HCT116 (cell line): ENCODE measurements at regions not wholly inside any gene's neighbourhood (a gene's known extent, or its start where the extent isn't known, plus 50 kb on each side); places are given as distances from the start of the nearest gene placed in this dataset.
"Not testable (repeated sequence)": the region's sequence is repeated elsewhere in the genome, so short reads cannot be mapped to it uniquely, and the experiment has no call there.

Experiments
- ATAC-seq: fragments of 200-7000 bp; cut with Tn5 transposase; 2 replicates; pipeline ENCODE4 v1.9.1; 2020; ENCODE audit warnings: mild to moderate bottlenecking, moderate library complexity
- BruUV-seq: library from RNA; stranded (reverse); fragments of 400-500 nt; replicated peaks from 2 replicates; lab custom pipeline; 2021; lab: Mats Ljungman, UMichigan
- CTCF ChIA-PET: fragments of 300-600 bp; sonication (Branson Sonifier 250); formaldehyde crosslinking; loops from one replicate; lab custom pipeline; 2021; ENCODE audit warnings: antibody characterized with exemption; lab: Charles Lee
- POLR2A ChIA-PET: fragments of 300-600, 350-600 bp; sonication (Branson Sonifier 250); formaldehyde crosslinking; loops from one replicate; lab custom pipeline; 2021; ENCODE audit warnings: antibody characterized with exemption; lab: Charles Lee
- RAD21 ChIA-PET, 2 experiments: fragments of 300-600 bp; sonication (Branson Sonifier 250); formaldehyde crosslinking; loops; one replicate each; lab custom pipeline; 2023; ENCODE audit warnings: low total read pairs in 2 of 2; ENCODE audit not compliant: uncharacterized antibody in 2 of 2, unreplicated experiment in 2 of 2, low non-redundant PET in 1 of 2; lab: Charles Lee
- DNase-seq: peaks from one replicate; pipeline ENCODE4 v3.0.0-alpha.2; 2010; ENCODE audit warnings: low read depth, low spot score
- H2AFZ ChIP-seq: fragments of 200-600 bp; shearing (Covaris generic), sonication (generic); 2 replicates; pipeline ENCODE4 v1.6.1; 2017; ENCODE audit warnings: low read depth, mixed run types, mixed read lengths, antibody characterized with exemption, low read length; ENCODE audit not compliant: poor library complexity, severe bottlenecking
- H3K27ac ChIP-seq: 2 replicates; pipeline ENCODE4 v1.5.1; 2012; ENCODE audit warnings: low read depth, low read length
- H3K27me3 ChIP-seq: fragments of 200-600 bp; sonication (generic); 2 replicates; pipeline ENCODE4 v1.6.1; 2016; ENCODE audit warnings: mixed run types, low read length, mixed read lengths; ENCODE audit not compliant: insufficient read depth
- H3K36me3 ChIP-seq, 2 experiments: fragments of 200-500 bp in 1 of 2; fragments of 200-600 bp in 1 of 2; sonication (Bioruptor generic) in 1 of 2; sonication (generic) in 1 of 2; 2 replicates each; pipeline versions ENCODE4 v1.5.1 to v1.6.1; 2014 to 2016; ENCODE audit warnings: low read length in 2 of 2, inconsistent platforms in 1 of 2, mixed read lengths in 1 of 2, mixed run types in 1 of 2; ENCODE audit not compliant: insufficient read depth in 2 of 2, control insufficient read depth in 1 of 2
- H3K4me1 ChIP-seq, 2 experiments: fragments of 200-600 bp in 1 of 2; sonication (generic) in 1 of 2; 2 replicates each; pipeline versions ENCODE4 v1.5.1 to v1.6.1; 2012 to 2017; ENCODE audit warnings: low read length in 2 of 2, inconsistent platforms in 1 of 2, mild to moderate bottlenecking in 1 of 2, mixed read lengths in 1 of 2, mixed run types in 1 of 2, moderate library complexity in 1 of 2; ENCODE audit not compliant: insufficient read depth in 2 of 2, control insufficient read depth in 1 of 2
- H3K4me2 ChIP-seq: fragments of 200-600 bp; sonication (generic); 2 replicates; pipeline ENCODE4 v1.6.1; 2017; ENCODE audit warnings: mixed run types, low read length, mixed read lengths
- H3K4me3 ChIP-seq, 2 experiments: fragments of 200-600 bp in 1 of 2; sonication (generic) in 1 of 2; replicated peaks in 1 of 2; 2 replicates each; pipeline ENCODE4 v1.5.1; 2011 to 2016; ENCODE audit warnings: low read length in 2 of 2, control low read depth in 1 of 2, low read depth in 1 of 2, mild to moderate bottlenecking in 1 of 2, mixed read lengths in 1 of 2, mixed run types in 1 of 2
- H3K79me2 ChIP-seq: fragments of 200-600 bp; sonication (generic); 2 replicates; pipeline ENCODE4 v1.6.1; 2017; ENCODE audit warnings: mild to moderate bottlenecking, mixed run types, low read length, moderate library complexity, mixed read lengths; ENCODE audit not compliant: insufficient read depth
- H3K9ac ChIP-seq: fragments of 200-600 bp; sonication (generic); 2 replicates; pipeline ENCODE4 v1.6.1; 2016; ENCODE audit warnings: low read length, mixed read lengths
- H3K9me2 ChIP-seq: fragments of 200-600 bp; sonication (generic), shearing (Covaris generic); 2 replicates; pipeline ENCODE4 v1.6.1; 2017; ENCODE audit warnings: mixed run types, mild to moderate bottlenecking, moderate library complexity; ENCODE audit not compliant: insufficient read depth
- H3K9me3 ChIP-seq, 2 experiments: fragments of 200-500 bp in 1 of 2; fragments of 200-600 bp in 1 of 2; sonication (Bioruptor generic) in 1 of 2; sonication (generic) in 1 of 2; 2 replicates each; pipeline ENCODE4 v1.6.1; 2014 to 2017; ENCODE audit warnings: low read length in 2 of 2, mixed read lengths in 2 of 2, inconsistent platforms in 1 of 2, low read depth in 1 of 2, mild to moderate bottlenecking in 1 of 2, mixed run types in 1 of 2, moderate library complexity in 1 of 2; ENCODE audit not compliant: control insufficient read depth in 1 of 2, insufficient read depth in 1 of 2
- H4K20me1 ChIP-seq: fragments of 200-600 bp; sonication (generic), shearing (Covaris generic); 2 replicates; pipeline ENCODE4 v1.6.1; 2017; ENCODE audit warnings: mixed run types, mild to moderate bottlenecking, moderate library complexity; ENCODE audit not compliant: insufficient read depth
- CBX3 ChIP-seq: IDR thresholded peaks from 2 replicates; pipeline ENCODE4 v1.6.1; 2012; ENCODE audit warnings: low read depth
- CEBPB ChIP-seq: IDR thresholded peaks from 2 replicates; pipeline ENCODE4 v1.6.1; 2012; ENCODE audit warnings: low read depth
- EGR1 ChIP-seq: IDR thresholded peaks from 2 replicates; pipeline ENCODE4 v1.6.1; 2012; ENCODE audit warnings: low read depth
- ELF1 ChIP-seq: IDR thresholded peaks from 2 replicates; pipeline ENCODE4 v1.6.1; 2012; ENCODE audit warnings: low read depth, borderline replicate concordance
- FOSL1 ChIP-seq: IDR thresholded peaks from 2 replicates; pipeline ENCODE4 v1.6.1; 2012; ENCODE audit warnings: low read depth
- JUND ChIP-seq: IDR thresholded peaks from 2 replicates; pipeline ENCODE4 v1.6.1; 2012
- POLR2AphosphoS5 ChIP-seq: IDR thresholded peaks from 2 replicates; pipeline ENCODE4 v1.6.1; 2011; ENCODE audit warnings: mild to moderate bottlenecking, low read depth, low read length, moderate library complexity
- SIN3A ChIP-seq: IDR thresholded peaks from 2 replicates; pipeline ENCODE4 v1.6.1; 2012; ENCODE audit warnings: low read depth
- SP1 ChIP-seq: IDR thresholded peaks from 2 replicates; pipeline ENCODE4 v1.6.1; 2012; ENCODE audit warnings: low read depth
- SRF ChIP-seq: IDR thresholded peaks from 2 replicates; pipeline ENCODE4 v1.6.1; 2012; ENCODE audit warnings: low read depth
- TCF7L2 ChIP-seq: IDR thresholded peaks from 2 replicates; pipeline ENCODE4 v1.7.0; 2011; ENCODE audit warnings: borderline replicate concordance, inconsistent platforms; ENCODE audit not compliant: insufficient read depth, insufficient read length; ENCODE audit errors: extremely low read depth
- YY1 ChIP-seq: IDR thresholded peaks from 2 replicates; pipeline ENCODE4 v1.6.1; 2011; ENCODE audit warnings: low read length, low read depth, moderate library complexity, mild to moderate bottlenecking; ENCODE audit not compliant: insufficient replicate concordance; ENCODE audit errors: extremely low read depth
- ZNF274 ChIP-seq: fragments of 200-500 bp; sonication (Bioruptor generic); IDR thresholded peaks from 2 replicates; pipeline ENCODE4 v1.6.1; 2014; ENCODE audit warnings: mild to moderate bottlenecking, low read depth, low read length, inconsistent platforms
- intact Hi-C: fragments of 100-400 bp; cut with micrococcal nuclease; formaldehyde crosslinking; loops from 2 replicates; pipeline ENCODE4 v1.10.0; 2022
- TF ChIP-seq, protein P1 (sequence below): IDR thresholded peaks from 2 replicates; pipeline ENCODE4 v1.6.1; 2012
- TF ChIP-seq, protein P2 (sequence below): IDR thresholded peaks from 2 replicates; pipeline ENCODE4 v1.6.1; 2012

DNA sequence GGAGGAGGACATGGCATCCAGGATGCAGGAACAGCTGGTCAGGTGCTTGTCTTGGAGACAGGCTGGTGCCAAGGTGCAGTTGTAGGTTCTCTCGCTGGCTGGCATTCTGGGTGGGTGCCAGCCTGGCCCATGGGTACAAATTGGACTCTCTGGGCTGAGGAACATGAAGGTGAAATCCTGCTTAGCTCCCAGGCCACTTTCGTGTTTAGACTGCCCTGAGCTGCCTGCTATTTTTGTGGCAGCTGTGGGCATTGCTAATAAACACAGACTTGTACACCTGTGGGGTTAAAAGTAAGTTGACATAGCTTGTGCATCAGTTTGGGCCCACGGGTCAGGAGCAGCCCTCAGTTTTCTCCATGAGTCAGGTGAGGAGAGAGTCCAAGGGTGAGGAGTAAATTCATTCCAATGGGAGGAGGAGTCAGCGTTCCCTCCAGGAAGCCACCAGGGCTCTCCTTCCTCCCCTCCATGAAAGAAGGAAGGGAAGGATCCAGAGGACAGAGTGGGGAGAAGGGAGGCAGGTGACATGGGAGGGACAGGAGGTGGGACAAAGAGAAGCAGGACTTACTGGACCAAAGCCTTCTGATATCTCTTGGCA is 380.0 kb downstream of the GLRX3 start (continued):
- no peak for TF ChIP-seq EGR1
- TF ChIP-seq ZNF274, result no peak
- no peak for TF ChIP-seq FOSL1
- TF ChIP-seq SP1, result no peak
- no peak for TF ChIP-seq JUND
- TF ChIP-seq POLR2AphosphoS5, result no peak
- TF ChIP-seq, protein P1, sequence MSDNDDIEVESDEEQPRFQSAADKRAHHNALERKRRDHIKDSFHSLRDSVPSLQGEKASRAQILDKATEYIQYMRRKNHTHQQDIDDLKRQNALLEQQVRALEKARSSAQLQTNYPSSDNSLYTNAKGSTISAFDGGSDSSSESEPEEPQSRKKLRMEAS, result no peak

DNA sequence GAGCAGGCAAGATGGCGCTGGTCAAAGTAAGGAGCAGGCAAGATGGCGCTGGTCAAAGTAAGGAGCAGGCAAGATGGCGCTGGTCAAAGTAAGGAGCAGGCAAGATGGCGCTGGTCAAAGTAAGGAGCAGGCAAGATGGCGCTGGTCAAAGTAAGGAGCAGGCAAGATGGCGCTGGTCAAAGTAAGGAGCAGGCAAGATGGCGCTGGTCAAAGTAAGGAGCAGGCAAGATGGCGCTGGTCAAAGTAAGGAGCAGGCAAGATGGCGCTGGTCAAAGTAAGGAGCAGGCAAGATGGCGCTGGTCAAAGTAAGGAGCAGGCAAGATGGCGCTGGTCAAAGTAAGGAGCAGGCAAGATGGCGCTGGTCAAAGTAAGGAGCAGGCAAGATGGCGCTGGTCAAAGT is 382.7 kb downstream of the GLRX3 start:
- BruUV-seq, H3K9me3 ChIP-seq, H3K4me2 ChIP-seq, H3K36me3 ChIP-seq, CTCF ChIA-PET, H3K4me3 ChIP-seq, H3K4me1 ChIP-seq, ATAC-seq, H2AFZ ChIP-seq, POLR2A ChIA-PET, intact Hi-C loops, H3K79me2 ChIP-seq, H3K9ac ChIP-seq, RAD21 ChIA-PET, H3K27me3 ChIP-seq, H4K20me1 ChIP-seq, H3K27ac ChIP-seq, DNase-seq, H3K9me2 ChIP-seq: not testable (repeated sequence)

DNA sequence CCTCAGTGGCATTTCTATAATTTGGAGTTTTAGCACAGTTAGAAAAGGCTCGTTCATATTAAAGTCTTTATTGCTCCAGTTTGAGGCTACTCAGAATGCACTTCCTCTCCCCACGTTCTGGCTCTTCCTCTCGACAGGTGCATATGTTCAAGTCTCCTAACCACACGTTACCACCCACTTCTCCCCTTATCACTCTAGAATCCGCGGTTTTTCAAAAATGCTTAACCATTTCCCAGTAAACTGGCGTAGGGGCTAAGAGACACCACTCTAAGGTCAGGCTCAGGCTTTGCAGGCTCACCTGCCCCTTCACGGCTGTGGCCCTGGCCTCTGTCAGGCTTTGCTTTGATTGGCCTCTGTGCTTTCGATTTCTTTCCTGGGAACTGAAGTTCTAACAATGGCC is 383.6 kb downstream of the GLRX3 start:
- intact Hi-C loops, result no loop called here

More for the DNA sequence above, 383.6 kb downstream of the GLRX3 start:
- CTCF ChIA-PET, result no interaction called here
- Histone ChIP-seq H3K27ac (no peak overlapping the region), H3K9me3 (no peaks in the 10 kb centered on the region), H3K9me2 (no peaks in the 10 kb centered on the region), H3K79me2 (no peaks in the 10 kb centered on the region), H4K20me1 (no peaks in the 10 kb centered on the region), H3K4me3 (no peak overlapping the region), H3K9ac (no peak overlapping the region), H3K4me1 (no peaks in the 10 kb centered on the region), H2AFZ (no peak overlapping the region), H3K27me3 (no peaks in the 10 kb centered on the region), H3K4me2 (no peak overlapping the region), H3K36me3 (no peaks in the 10 kb centered on the region)
- no peak for ATAC-seq
- RAD21 ChIA-PET, result no interaction called here
- BruUV-seq, result no TSS peak
- TF ChIP-seq SRF (no peak), POLR2AphosphoS5 (no peak), ZNF274 (no peak), ELF1 (no peak), YY1 (no peak), CEBPB (no peak), TCF7L2 (no peak), JUND (no peak), CBX3 (no peak), FOSL1 (no peak), EGR1 (no peak), SIN3A (no peak)
- TF ChIP-seq, protein P2, sequence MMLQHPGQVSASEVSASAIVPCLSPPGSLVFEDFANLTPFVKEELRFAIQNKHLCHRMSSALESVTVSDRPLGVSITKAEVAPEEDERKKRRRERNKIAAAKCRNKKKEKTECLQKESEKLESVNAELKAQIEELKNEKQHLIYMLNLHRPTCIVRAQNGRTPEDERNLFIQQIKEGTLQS, result no peak
- TF ChIP-seq, protein P1, result no peak
- POLR2A ChIA-PET, result no interaction called here
- no peak for DNase-seq
